PC-9 (cell line): ENCODE measurements at regions not wholly inside any gene's neighbourhood (a gene's known extent, or its start where the extent isn't known, plus 50 kb on each side); places are given as distances from the start of the nearest gene placed in this dataset.

Experiments used
- CTCF ChIP-seq: fragments of 200-600 bp; sonication (generic); conservative IDR thresholded peaks from 2 replicates; pipeline ENCODE4 v1.6.1; 2017; ENCODE audit warnings: mixed run types, antibody characterized with exemption, mild to moderate bottlenecking, moderate library complexity
- EZH2 ChIP-seq: fragments of 200-600 bp; sonication (generic); IDR thresholded peaks from 2 replicates; pipeline ENCODE4 v1.8.0; 2017; ENCODE audit warnings: antibody characterized with exemption, low read depth

- TF ChIP-seq CTCF (no peak), EZH2 (no peak)
Measured at GRCh38 chr12:114269153-114269552, 136.8 kb downstream of the TBX5 start.
